ENCODE measurements at regions not wholly inside any gene's neighbourhood (a gene's known extent, or its start where the extent isn't known, plus 50 kb on each side); places are given as distances from the start of the nearest gene placed in this dataset.

GRCh38 chr12:91344408-91344807, 161.8 kb upstream of the DCN start:
- Histone ChIP-seq H3K4me3 (replicated peaks; ENCODE audit: insufficient read depth, low read length) (no peak overlapping the region), H3K27ac (replicated peaks) (no peak overlapping the region), H3K27me3 (ENCODE audit: insufficient read depth, poor library complexity, severe bottlenecking) (no peaks in the 10 kb centered on the region)
- DNase-seq (ENCODE audit: low read depth in 1 of 2, low spot score in 1 of 2): no peak
- TF ChIP-seq REST (IDR thresholded peaks at IDR 0.05; ENCODE audit: insufficient replicate concordance, low read depth): no peak
- TF ChIP-seq GABPA (IDR thresholded peaks at IDR 0.05; ENCODE audit: low read depth): no peak
- TF ChIP-seq SPI1 (IDR thresholded peaks at IDR 0.05; ENCODE audit: borderline replicate concordance, low read depth): no peak

DNA sequence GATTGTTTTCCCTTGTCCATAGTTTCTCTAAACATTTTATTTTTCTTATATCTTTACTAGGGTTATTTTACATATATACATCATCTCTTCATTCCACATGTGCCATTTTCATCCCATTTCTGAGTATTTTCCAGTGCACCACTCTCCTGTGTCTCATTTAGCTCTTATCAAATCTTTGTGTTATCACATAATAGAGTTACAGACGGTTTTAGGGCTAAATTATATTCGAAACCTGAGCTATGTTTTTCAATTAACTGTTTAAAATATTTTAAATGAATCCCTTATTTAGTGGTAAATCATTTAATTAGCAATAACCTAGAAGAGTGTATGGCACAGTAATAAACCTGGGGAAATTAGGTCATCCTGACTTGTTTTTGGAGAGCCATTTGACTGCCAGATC, 160.4 kb upstream of the DCN start:
- TF ChIP-seq CTCF (IDR thresholded peaks at IDR 0.05; ENCODE audit: insufficient read depth, low read length) (no peak), GABPA (IDR thresholded peaks at IDR 0.05; ENCODE audit: low read depth) (no peak), SPI1 (IDR thresholded peaks at IDR 0.05; ENCODE audit: borderline replicate concordance, low read depth) (no peak)
- Histone ChIP-seq H3K27me3 (ENCODE audit: insufficient read depth, poor library complexity, severe bottlenecking) (no peaks in the 10 kb centered on the region), H3K4me3 (replicated peaks; ENCODE audit: insufficient read depth, low read length) (no peak overlapping the region), H3K27ac (replicated peaks) (no peak overlapping the region)
- DNase-seq (ENCODE audit: low read depth in 1 of 2, low spot score in 1 of 2): no peak

- no peak for TF ChIP-seq SPI1 (IDR thresholded peaks at IDR 0.05; ENCODE audit: borderline replicate concordance, low read depth)
- TF ChIP-seq REST (IDR thresholded peaks at IDR 0.05; ENCODE audit: insufficient replicate concordance, low read depth): no peak
- TF ChIP-seq CTCF (IDR thresholded peaks at IDR 0.05; ENCODE audit: insufficient read depth, low read length): no peak
- no peak for TF ChIP-seq GABPA (IDR thresholded peaks at IDR 0.05; ENCODE audit: low read depth)
- no peak for TF ChIP-seq POLR2AphosphoS5 (IDR thresholded peaks at IDR 0.05; ENCODE audit: low read depth)
- Histone ChIP-seq H3K4me3 (replicated peaks; ENCODE audit: insufficient read depth, low read length) (no peak overlapping the region), H3K27me3 (ENCODE audit: insufficient read depth, poor library complexity, severe bottlenecking) (peaks cover 2% of the 10 kb centered on the region), H3K27ac (replicated peaks) (no peak overlapping the region)
- DNase-seq (ENCODE audit: low read depth in 1 of 2, low spot score in 1 of 2): no peak
Observed at GRCh38 chr12:91339106-91339505, 156.5 kb upstream of the DCN start.

DNA sequence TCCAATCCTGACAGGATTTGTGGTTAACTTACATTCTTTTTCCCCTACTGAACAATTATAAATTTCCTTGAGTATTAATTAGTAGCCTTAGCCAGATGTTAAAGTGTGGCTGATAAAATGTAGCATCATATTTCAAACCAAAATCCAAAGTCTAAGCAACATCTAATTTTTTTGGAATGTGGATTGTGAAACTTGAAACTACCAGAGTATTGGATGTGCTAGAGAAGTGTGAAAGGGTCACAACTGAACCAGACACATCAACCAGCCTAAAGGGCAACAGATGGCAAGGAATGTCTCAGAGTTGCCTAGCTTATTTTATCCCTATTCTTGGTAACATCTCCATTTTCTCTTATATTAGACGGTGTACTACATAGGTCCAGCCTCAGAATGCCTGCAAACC, 153.1 kb upstream of the DCN start:
- no peak for DNase-seq (ENCODE audit: low read depth in 1 of 2, low spot score in 1 of 2)
- no peak overlapping the region for H3K4me3 ChIP-seq (replicated peaks; ENCODE audit: insufficient read depth, low read length)
- H3K27me3 ChIP-seq (ENCODE audit: insufficient read depth, poor library complexity, severe bottlenecking): peaks cover 2% of the 10 kb centered on the region
- no peak for TF ChIP-seq POLR2AphosphoS5 (IDR thresholded peaks at IDR 0.05; ENCODE audit: low read depth)
- TF ChIP-seq GABPA (IDR thresholded peaks at IDR 0.05; ENCODE audit: low read depth): no peak
- TF ChIP-seq REST (IDR thresholded peaks at IDR 0.05; ENCODE audit: insufficient replicate concordance, low read depth): no peak
- no peak for TF ChIP-seq SPI1 (IDR thresholded peaks at IDR 0.05; ENCODE audit: borderline replicate concordance, low read depth)
- H3K27ac ChIP-seq (replicated peaks): no peak overlapping the region
